ENCODE measurements at regions not wholly inside any gene's neighbourhood (a gene's known extent, or its start where the extent isn't known, plus 50 kb on each side); places are given as distances from the start of the nearest gene placed in this dataset.
A peak's percentile ranks its signal among the peaks of the same experiment; 100 is the strongest.

- TF ChIP-seq CTBP1 (IDR thresholded peaks at IDR 0.05; ENCODE audit: borderline replicate concordance) (no peak), TARDBP (IDR thresholded peaks at IDR 0.05) (no peak), FOXA1 (IDR thresholded peaks at IDR 0.05) (no peak), SP1 (IDR thresholded peaks at IDR 0.05) (no peak)
- no peak for DNase-seq (ENCODE audit: extremely low spot score)
- POLR2A ChIA-PET = no interaction called here
- CTCF ChIA-PET = no interaction called here
These were observed 2096.4 kb upstream of the PCDH20 start for GRCh38 chr13:63512095-63512494.

- ChIA-PET CTCF (no interaction called here), POLR2A (no interaction called here)
- DNase-seq (ENCODE audit: extremely low spot score) = no peak
- no peak for TF ChIP-seq PKNOX1 (IDR thresholded peaks at IDR 0.05)
- no peak for TF ChIP-seq ELF4 (IDR thresholded peaks at IDR 0.05)
- no peak for TF ChIP-seq LEF1 (IDR thresholded peaks at IDR 0.05; ENCODE audit: borderline replicate concordance)
- TF ChIP-seq TARDBP (IDR thresholded peaks at IDR 0.05) = no peak
These were observed 2086.1 kb upstream of the PCDH20 start for GRCh38 chr13:63501702-63502101.

- CTCF ChIA-PET = no interaction called here
These were observed 2082.0 kb upstream of the PCDH20 start for GRCh38 chr13:63497601-63498000.

GRCh38 chr13:63492604-63493003 is 2077.0 kb upstream of the PCDH20 start:
- ChIA-PET POLR2A (no interaction called here), CTCF (no interaction called here)
- TF ChIP-seq BHLHE40 (IDR thresholded peaks at IDR 0.05; ENCODE audit: borderline replicate concordance) = no peak
- TF ChIP-seq PKNOX1 (IDR thresholded peaks at IDR 0.05) = no peak
- no peak for DNase-seq (ENCODE audit: extremely low spot score)

More at GRCh38 chr13:63497601-63498000, 2082.0 kb upstream of the PCDH20 start:
- POLR2A ChIA-PET = no interaction called here
- no peak for TF ChIP-seq ARNT (IDR thresholded peaks at IDR 0.05)
- no peak for TF ChIP-seq SP1 (IDR thresholded peaks at IDR 0.05)
- no peak for TF ChIP-seq BHLHE40 (IDR thresholded peaks at IDR 0.05; ENCODE audit: borderline replicate concordance)
- no peak for TF ChIP-seq L3MBTL2 (conservative IDR thresholded peaks at IDR 0.05)
- no peak for TF ChIP-seq FOXA1 (IDR thresholded peaks at IDR 0.05)
- no peak for TF ChIP-seq FOXK2 (IDR thresholded peaks at IDR 0.05)
- TF ChIP-seq LEF1 (IDR thresholded peaks at IDR 0.05; ENCODE audit: borderline replicate concordance) = no peak
- no peak for TF ChIP-seq PKNOX1 (IDR thresholded peaks at IDR 0.05)
- TF ChIP-seq TARDBP (IDR thresholded peaks at IDR 0.05) = no peak
- TF ChIP-seq SUZ12 (IDR thresholded peaks at IDR 0.05) = no peak
- TF ChIP-seq FOXM1 (IDR thresholded peaks at IDR 0.05; ENCODE audit: borderline replicate concordance) = no peak
- TF ChIP-seq NFRKB (IDR thresholded peaks at IDR 0.05) = no peak
- DNase-seq (ENCODE audit: extremely low spot score) = no peak

- ChIA-PET CTCF (no interaction called here), POLR2A (no interaction called here)
- DNase-seq (ENCODE audit: extremely low spot score) = no peak
- TF ChIP-seq HDGF (IDR thresholded peaks at IDR 0.05; ENCODE audit: borderline replicate concordance) = no peak
- TF ChIP-seq SP1 (IDR thresholded peaks at IDR 0.05) = no peak
- no peak for TF ChIP-seq PKNOX1 (IDR thresholded peaks at IDR 0.05)
- no peak for TF ChIP-seq BHLHE40 (IDR thresholded peaks at IDR 0.05; ENCODE audit: borderline replicate concordance)
- TF ChIP-seq ARNT (IDR thresholded peaks at IDR 0.05) = no peak
- TF ChIP-seq SUZ12 (IDR thresholded peaks at IDR 0.05) = no peak
- TF ChIP-seq ELF4 (IDR thresholded peaks at IDR 0.05) = no peak
These were observed 2074.5 kb upstream of the PCDH20 start for GRCh38 chr13:63490149-63490548.

- DNase-seq (ENCODE audit: extremely low spot score) = peak; percentile 63
- peak; percentile 94 for TF ChIP-seq PKNOX1 (IDR thresholded peaks at IDR 0.05)
- TF ChIP-seq FOXM1 (IDR thresholded peaks at IDR 0.05; ENCODE audit: borderline replicate concordance) = no peak
- ChIA-PET CTCF (no interaction called here), POLR2A (no interaction called here)
These were observed 2065.7 kb upstream of the PCDH20 start for GRCh38 chr13:63481334-63481733.

GRCh38 chr13:63472711-63473110 is 2057.1 kb upstream of the PCDH20 start:
- CTCF ChIA-PET = no interaction called here
- DNase-seq (ENCODE audit: extremely low spot score) = peak; percentile 38
- POLR2A ChIA-PET = no interaction called here
- TF ChIP-seq CTBP1 (IDR thresholded peaks at IDR 0.05; ENCODE audit: borderline replicate concordance) (0 out of 2 replicates have a peak, but pooled peaks have one; percentile 9), FOXM1 (IDR thresholded peaks at IDR 0.05; ENCODE audit: borderline replicate concordance) (peak; percentile 17; the same call in 1 of the 2 replicates), LEF1 (IDR thresholded peaks at IDR 0.05; ENCODE audit: borderline replicate concordance) (peak; percentile 28; the same call in 1 of the 2 replicates), FOXK2 (IDR thresholded peaks at IDR 0.05) (no peak), ZNF384 (IDR thresholded peaks at IDR 0.05) (no peak), ELF4 (IDR thresholded peaks at IDR 0.05) (no peak), PKNOX1 (IDR thresholded peaks at IDR 0.05) (peak; percentile 94), ARNT (IDR thresholded peaks at IDR 0.05) (0 out of 2 replicates have a peak, but pooled peaks have one; percentile 10), TARDBP (IDR thresholded peaks at IDR 0.05) (no peak), HDGF (IDR thresholded peaks at IDR 0.05; ENCODE audit: borderline replicate concordance) (no peak), NFRKB (IDR thresholded peaks at IDR 0.05) (no peak), SP1 (IDR thresholded peaks at IDR 0.05) (no peak), L3MBTL2 (conservative IDR thresholded peaks at IDR 0.05) (no peak), SUZ12 (IDR thresholded peaks at IDR 0.05) (no peak), FOXA1 (IDR thresholded peaks at IDR 0.05) (no peak), BHLHE40 (IDR thresholded peaks at IDR 0.05; ENCODE audit: borderline replicate concordance) (no peak)

Measured in HEK293T (cell line).